Right cardiac atrium (tissue), 5 donors: ENCODE measurements at regions not wholly inside any gene's neighbourhood (a gene's known extent, or its start where the extent isn't known, plus 50 kb on each side); places are given as distances from the start of the nearest gene placed in this dataset.
"Not testable (repeated sequence)": the region's sequence is repeated elsewhere in the genome, so short reads cannot be mapped to it uniquely, and the experiment has no call there.

Experiments used
- ATAC-seq, 2 donors: fragments of 200-7000 bp; cut with Tn5 transposase; one replicate each; pipeline versions ENCODE4 v1.8.0 to v1.9.1; 2020; ENCODE audit warnings: moderate library complexity in 2 of 2, mild to moderate bottlenecking in 1 of 2
- DNase-seq, 3 donors: peaks; one replicate each; pipeline ENCODE4 v3.0.0-alpha.2; 2020
- H3K27ac ChIP-seq: one replicate; pipeline ENCODE4 v1.5.1; 2013; ENCODE audit warnings: mild to moderate bottlenecking, low read length, control low read depth, moderate library complexity
- H3K27me3 ChIP-seq: one replicate; pipeline ENCODE4 v1.6.1; 2013; ENCODE audit not compliant: control insufficient read depth, insufficient read depth
- H3K4me1 ChIP-seq: one replicate; pipeline ENCODE4 v1.6.1; 2013; ENCODE audit warnings: low read length; ENCODE audit not compliant: control insufficient read depth, insufficient read depth
- H3K4me3 ChIP-seq: one replicate; pipeline ENCODE4 v1.5.1; 2013; ENCODE audit warnings: low read length, control low read depth
- H3K9me3 ChIP-seq: one replicate; pipeline ENCODE4 v1.6.1; 2013; ENCODE audit warnings: low read length; ENCODE audit not compliant: control insufficient read depth
- WGBS: extraction: QIAGEN DNeasy Blood & Tissue Kit; methylation state at CpG from one replicate; pipeline ENCODE4 v1.1.7; 2013; 5-methylcytosine and 5-hydroxymethylcytosine counted together
- intact Hi-C, 4 donors: fragments of 100-400 bp; cut with DNase I; formaldehyde crosslinking; loops; one replicate each; pipeline versions ENCODE4 v1.11.0 to v1.14.0; 2022 to 2023
- donor health status: healthy with polysubstance abuse.
- donor health status: DM: no; HTN: yes; CAD: no.
- donor health status: DM: no; HTN: no; CAD: no.
- donor health status: DM: no; HTN: yes; CAD: no; lungs with severe emphysema.
- donor health status: DM: yes; HTN: yes; CAD: no.

- no peak for DNase-seq
- WGBS = 60% methylated on average over 14 of the region's 14 CpGs
- Histone ChIP-seq H3K9me3 (no peaks in the 10 kb centered on the region), H3K27ac (no peak overlapping the region), H3K4me3 (no peak overlapping the region), H3K4me1 (no peaks in the 10 kb centered on the region), H3K27me3 (no peaks in the 10 kb centered on the region)
- intact Hi-C loops = no loop called here
- no peak for ATAC-seq
Observed at GRCh38 chr22:49349841-49350381, 477.8 kb downstream of the BRD1 start.

GRCh38 chr22:49349181-49349835 lies 478.4 kb downstream of the BRD1 start:
- H3K4me3 ChIP-seq = no peak overlapping the region
- no peaks in the 10 kb centered on the region for H3K9me3 ChIP-seq
- WGBS = 86% methylated on average over 18 of the region's 18 CpGs
- intact Hi-C loops = no loop called here
- no peak overlapping the region for H3K27ac ChIP-seq
- ATAC-seq (no peak), DNase-seq (no peak)
- no peaks in the 10 kb centered on the region for H3K27me3 ChIP-seq
- no peaks in the 10 kb centered on the region for H3K4me1 ChIP-seq

GRCh38 chr22:49348631-49349030 lies 479.0 kb downstream of the BRD1 start:
- Histone ChIP-seq H3K4me1 (no peaks in the 10 kb centered on the region), H3K27me3 (no peaks in the 10 kb centered on the region), H3K9me3 (no peaks in the 10 kb centered on the region), H3K27ac (no peak overlapping the region), H3K4me3 (no peak overlapping the region)
- no peak for DNase-seq
- WGBS = 76% methylated on average over 12 of the region's 12 CpGs
- no peak for ATAC-seq
- intact Hi-C loops = no loop called here

- DNase-seq (no peak), ATAC-seq (no peak)
- Histone ChIP-seq H3K27me3 (no peaks in the 10 kb centered on the region), H3K27ac (no peak overlapping the region), H3K9me3 (no peaks in the 10 kb centered on the region), H3K4me1 (no peaks in the 10 kb centered on the region), H3K4me3 (no peak overlapping the region)
- 72% methylated on average over 9 of the region's 9 CpGs for whole genome bisulfite sequencing
- intact Hi-C loops = no loop called here
Observed at GRCh38 chr22:49347376-49347775, 480.3 kb downstream of the BRD1 start.

- Histone ChIP-seq H3K9me3 (no peaks in the 10 kb centered on the region), H3K27ac (no peak overlapping the region), H3K4me3 (no peak overlapping the region), H3K27me3 (no peaks in the 10 kb centered on the region), H3K4me1 (no peaks in the 10 kb centered on the region)
- no peak for ATAC-seq
- no peak for DNase-seq
- 82% methylated on average over 17 of the region's 17 CpGs for WGBS
- intact Hi-C loops = no loop called here
Observed at GRCh38 chr22:49345896-49346295, 481.8 kb downstream of the BRD1 start.

GRCh38 chr22:49344656-49345055 lies 483.0 kb downstream of the BRD1 start:
- 55% methylated on average over 7 of the region's 7 CpGs for WGBS
- H3K4me1 ChIP-seq = no peaks in the 10 kb centered on the region
- H3K9me3 ChIP-seq = no peaks in the 10 kb centered on the region
- H3K27me3 ChIP-seq = no peaks in the 10 kb centered on the region
- no peak overlapping the region for H3K27ac ChIP-seq
- intact Hi-C loops = no loop called here
- DNase-seq (no peak), ATAC-seq (no peak)
- H3K4me3 ChIP-seq = no peak overlapping the region

- H3K4me1 ChIP-seq = no peaks in the 10 kb centered on the region
- intact Hi-C loops = no loop called here
- no peak overlapping the region for H3K27ac ChIP-seq
- no peaks in the 10 kb centered on the region for H3K9me3 ChIP-seq
- no peak for ATAC-seq
- 38% methylated on average over 6 of the region's 6 CpGs for WGBS
- no peak for DNase-seq
- no peak overlapping the region for H3K4me3 ChIP-seq
- no peaks in the 10 kb centered on the region for H3K27me3 ChIP-seq
Observed at GRCh38 chr22:49344161-49344560, 483.5 kb downstream of the BRD1 start.

- Histone ChIP-seq H3K9me3 (no peaks in the 10 kb centered on the region), H3K27ac (no peak overlapping the region), H3K27me3 (no peaks in the 10 kb centered on the region), H3K4me3 (no peak overlapping the region), H3K4me1 (no peaks in the 10 kb centered on the region)
- ATAC-seq (no peak), DNase-seq (no peak)
- intact Hi-C loops = no loop called here
- 79% methylated on average over 8 of the region's 8 CpGs for WGBS
Observed at GRCh38 chr22:49340406-49340805, 487.3 kb downstream of the BRD1 start.

- DNase-seq, intact Hi-C loops, H3K27ac ChIP-seq, ATAC-seq, H3K27me3 ChIP-seq, H3K4me1 ChIP-seq, H3K4me3 ChIP-seq, H3K9me3 ChIP-seq: not testable (repeated sequence)
- 71% methylated on average over 10 of the region's 10 CpGs for WGBS
Observed at GRCh38 chr22:49336483-49336882, 491.2 kb downstream of the BRD1 start.

GRCh38 chr22:49334976-49335375 lies 492.7 kb downstream of the BRD1 start:
- intact Hi-C loops = no loop called here
- ATAC-seq (no peak), DNase-seq (no peak)
- H3K4me3 ChIP-seq = no peak overlapping the region
- H3K4me1 ChIP-seq = no peaks in the 10 kb centered on the region
- H3K27ac ChIP-seq = no peak overlapping the region
- no peaks in the 10 kb centered on the region for H3K27me3 ChIP-seq
- H3K9me3 ChIP-seq = no peaks in the 10 kb centered on the region
- 84% methylated on average over 10 of the region's 10 CpGs for WGBS

- intact Hi-C loops = no loop called here
- H3K9me3 ChIP-seq = no peaks in the 10 kb centered on the region
Observed at GRCh38 chr22:49334449-49334789, 493.3 kb downstream of the BRD1 start.

GRCh38 chr22:49333206-49333605 lies 494.5 kb downstream of the BRD1 start:
- no peak overlapping the region for H3K27ac ChIP-seq
- ATAC-seq (no peak), DNase-seq (no peak)
- no peaks in the 10 kb centered on the region for H3K9me3 ChIP-seq
- intact Hi-C loops = no loop called here
- H3K27me3 ChIP-seq = no peaks in the 10 kb centered on the region
- no peak overlapping the region for H3K4me3 ChIP-seq
- no peaks in the 10 kb centered on the region for H3K4me1 ChIP-seq
- 87% methylated on average over 21 of the region's 21 CpGs for WGBS

More at GRCh38 chr22:49334449-49334789, 493.3 kb downstream of the BRD1 start:
- no peak overlapping the region for H3K27ac ChIP-seq
- DNase-seq (no peak), ATAC-seq (no peak)
- no peak overlapping the region for H3K4me3 ChIP-seq
- WGBS = 30% methylated on average over 5 of the region's 5 CpGs
- H3K27me3 ChIP-seq = no peaks in the 10 kb centered on the region
- H3K4me1 ChIP-seq = no peaks in the 10 kb centered on the region
